GM20000 (cell line): ENCODE measurements at regions not wholly inside any gene's neighbourhood (a gene's known extent, or its start where the extent isn't known, plus 50 kb on each side); places are given as distances from the start of the nearest gene placed in this dataset.
"Not testable (repeated sequence)": the region's sequence is repeated elsewhere in the genome, so short reads cannot be mapped to it uniquely, and the experiment has no call there.

Experiments used
- DNase-seq: peaks from one replicate; pipeline ENCODE4 v3.0.0; 2012; ENCODE audit warnings: low spot score
- TF ChIP-seq, protein P1 (sequence below): IDR thresholded peaks from 2 replicates; pipeline ENCODE4 v1.5.1; 2012; ENCODE audit warnings: mild to moderate bottlenecking, control low read depth; ENCODE audit errors: extremely low read depth, missing control alignments

DNA sequence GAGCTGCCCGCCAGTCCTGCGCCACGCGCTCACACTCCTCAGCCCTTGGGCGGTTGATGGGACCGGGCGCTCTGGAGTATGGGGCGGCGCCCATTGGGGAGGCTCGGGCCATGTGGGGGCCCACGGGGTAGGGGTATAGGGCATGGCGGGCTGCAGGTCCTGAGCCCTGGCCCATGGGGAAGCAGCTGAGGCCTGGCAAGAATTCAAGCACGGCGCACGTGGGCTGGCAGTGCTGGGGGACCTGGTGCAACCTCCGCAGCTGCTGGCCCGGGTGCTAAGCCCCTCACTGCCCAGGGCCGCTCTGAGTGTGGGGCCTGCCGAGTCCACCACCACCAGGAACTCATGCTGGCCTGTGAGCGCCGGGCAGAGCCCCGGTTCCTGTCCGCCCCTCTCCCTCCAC, 229.6 kb upstream of the ZNF608 start:
- TF ChIP-seq, protein P1, sequence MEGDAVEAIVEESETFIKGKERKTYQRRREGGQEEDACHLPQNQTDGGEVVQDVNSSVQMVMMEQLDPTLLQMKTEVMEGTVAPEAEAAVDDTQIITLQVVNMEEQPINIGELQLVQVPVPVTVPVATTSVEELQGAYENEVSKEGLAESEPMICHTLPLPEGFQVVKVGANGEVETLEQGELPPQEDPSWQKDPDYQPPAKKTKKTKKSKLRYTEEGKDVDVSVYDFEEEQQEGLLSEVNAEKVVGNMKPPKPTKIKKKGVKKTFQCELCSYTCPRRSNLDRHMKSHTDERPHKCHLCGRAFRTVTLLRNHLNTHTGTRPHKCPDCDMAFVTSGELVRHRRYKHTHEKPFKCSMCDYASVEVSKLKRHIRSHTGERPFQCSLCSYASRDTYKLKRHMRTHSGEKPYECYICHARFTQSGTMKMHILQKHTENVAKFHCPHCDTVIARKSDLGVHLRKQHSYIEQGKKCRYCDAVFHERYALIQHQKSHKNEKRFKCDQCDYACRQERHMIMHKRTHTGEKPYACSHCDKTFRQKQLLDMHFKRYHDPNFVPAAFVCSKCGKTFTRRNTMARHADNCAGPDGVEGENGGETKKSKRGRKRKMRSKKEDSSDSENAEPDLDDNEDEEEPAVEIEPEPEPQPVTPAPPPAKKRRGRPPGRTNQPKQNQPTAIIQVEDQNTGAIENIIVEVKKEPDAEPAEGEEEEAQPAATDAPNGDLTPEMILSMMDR = no peak
- DNase-seq = no peak

DNA sequence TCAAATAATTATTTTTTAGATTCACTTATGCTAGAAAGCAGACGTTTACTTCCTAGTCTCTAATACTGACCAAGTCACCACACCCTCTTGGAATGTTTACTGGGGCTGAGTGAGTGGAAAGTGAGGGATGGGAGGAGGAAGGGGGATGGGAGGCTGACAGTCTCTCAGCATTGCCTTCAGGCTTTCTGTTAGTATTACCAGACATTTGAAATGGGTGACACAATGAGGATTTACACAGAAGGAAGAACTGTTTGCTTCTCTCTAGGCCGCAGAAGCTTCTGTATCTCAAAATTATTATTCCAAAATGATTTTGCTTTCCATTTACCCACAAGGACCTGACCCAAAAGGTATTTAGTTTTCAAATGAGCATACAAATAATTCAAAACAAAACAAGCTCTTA, 232.8 kb upstream of the ZNF608 start:
- TF ChIP-seq, protein P1 = no peak
- DNase-seq = no peak

- DNase-seq = peak; percentile 40
These were observed 233.9 kb upstream of the ZNF608 start for GRCh38 chr5:124980163-124980941.

DNA sequence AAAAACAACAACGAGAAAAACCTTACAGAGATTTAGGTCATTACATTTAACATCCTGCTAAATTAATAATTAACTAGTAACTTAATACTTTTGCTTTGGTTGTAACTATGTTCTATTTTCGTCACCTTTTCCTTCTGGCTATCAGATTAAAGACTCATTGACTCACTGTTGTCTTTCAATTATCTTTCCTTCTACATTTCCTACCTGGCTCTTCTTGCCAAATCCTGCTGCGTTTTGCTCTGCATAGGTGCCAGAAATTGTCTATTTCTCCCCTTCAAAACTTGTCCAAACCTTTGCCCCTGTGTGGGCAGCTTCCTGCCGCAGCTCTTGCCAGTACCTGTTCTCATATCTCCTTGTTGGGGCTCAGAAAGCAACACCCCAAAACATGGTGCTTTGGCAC, 235.5 kb upstream of the ZNF608 start:
- TF ChIP-seq, protein P1 = no peak
- no peak for DNase-seq

More at GRCh38 chr5:124980163-124980941, 233.9 kb upstream of the ZNF608 start:
- TF ChIP-seq, protein P1 = no peak

DNA sequence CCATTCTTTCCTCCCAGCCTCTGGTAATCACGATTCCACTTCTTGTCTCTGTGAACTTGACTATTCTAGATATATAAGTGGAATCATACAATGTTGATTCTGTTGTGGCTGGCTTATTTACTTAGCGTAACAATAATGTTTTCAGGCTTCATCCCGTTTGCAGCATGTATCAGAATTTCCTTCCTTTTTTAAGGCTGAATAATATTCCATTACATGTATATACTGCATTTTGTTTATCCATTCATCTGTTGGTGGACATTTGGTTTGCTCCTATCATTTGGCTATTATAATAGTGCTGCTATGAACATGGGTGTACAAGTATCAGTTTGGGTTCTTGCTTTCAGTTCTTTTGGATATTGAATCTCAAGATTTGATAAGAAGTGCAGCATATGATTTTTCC, 239.7 kb upstream of the ZNF608 start:
- no peak for DNase-seq
- TF ChIP-seq, protein P1 = no peak

DNA sequence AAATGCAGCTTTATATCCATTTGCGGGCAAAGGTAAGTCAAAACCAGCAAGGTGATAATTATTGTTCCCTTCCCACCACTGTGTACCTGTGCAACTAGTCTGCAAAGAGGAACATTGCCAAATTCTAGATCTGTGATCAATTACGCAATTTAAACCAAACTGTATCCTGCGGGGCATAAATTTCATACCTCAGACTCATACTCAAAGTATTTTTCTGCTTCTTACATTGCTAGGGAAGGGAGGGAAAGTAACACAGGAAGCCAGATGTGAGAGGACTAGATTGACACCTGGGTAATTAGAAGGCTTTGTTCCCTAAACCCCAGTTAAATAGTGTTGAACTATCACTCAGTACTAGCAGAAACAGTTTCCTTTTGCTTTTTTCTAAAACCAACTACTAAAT, 240.2 kb upstream of the ZNF608 start:
- TF ChIP-seq, protein P1 = no peak
- DNase-seq = no peak

DNA sequence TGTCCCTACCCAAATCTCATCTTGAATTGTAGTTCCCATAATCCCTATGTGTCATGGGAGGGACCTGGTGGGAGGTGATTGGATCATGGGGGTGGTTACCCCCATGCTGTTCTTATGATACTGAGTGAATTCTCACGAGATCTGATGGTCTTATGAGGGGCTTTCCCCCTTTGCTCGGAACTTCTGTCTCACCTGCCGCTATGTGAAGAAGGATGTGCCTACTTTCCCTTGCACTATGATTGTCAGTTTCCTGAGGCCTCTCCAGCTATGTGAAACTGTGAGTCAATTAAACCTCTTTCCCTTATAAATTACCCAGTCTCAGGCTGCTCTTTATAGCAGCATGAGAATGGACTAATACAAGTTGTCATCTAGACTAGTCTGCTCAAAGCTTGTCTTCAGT, 241.3 kb upstream of the ZNF608 start:
- not testable (repeated sequence) for DNase-seq

- TF ChIP-seq, protein P1 = no peak
- DNase-seq = no peak
These were observed 244.3 kb upstream of the ZNF608 start for GRCh38 chr5:124990723-124991122.
